Prostate gland (tissue), 2 donors: ENCODE measurements at regions not wholly inside any gene's neighbourhood (a gene's known extent, or its start where the extent isn't known, plus 50 kb on each side); places are given as distances from the start of the nearest gene placed in this dataset.

Source experiments
- CTCF ChIP-seq, 4 experiments: fragments of 200-600 bp in 2 of 4; fragments of 450-650 bp in 2 of 4; sonication (generic) in 2 of 4; IDR thresholded peaks; 1 replicate in 3 of 4; 2 replicates in 1 of 4; pipeline ENCODE4 v1.5.1; 2016 to 2019; ENCODE audit warnings: antibody characterized with exemption in 4 of 4, mild to moderate bottlenecking in 2 of 4, moderate library complexity in 2 of 4
- POLR2A ChIP-seq: fragments of 450-650 bp; IDR thresholded peaks from one replicate; pipeline ENCODE4 v1.6.1; 2016; ENCODE audit warnings: antibody characterized with exemption, mild to moderate bottlenecking
- POLR2AphosphoS5 ChIP-seq: sonication (generic); formaldehyde crosslinking; IDR thresholded peaks from one replicate; pipeline ENCODE4 v1.6.1; 2017; ENCODE audit warnings: antibody characterized with exemption

- TF ChIP-seq CTCF (IDR thresholded peaks at IDR 0.05), result no peak
- TF ChIP-seq POLR2A, result no peak
- TF ChIP-seq POLR2AphosphoS5, result no peak
Observed at GRCh38 chr12:30874455-30875321, 51.9 kb upstream of the TSPAN11 start.
